ENCODE measurements at regions not wholly inside any gene's neighbourhood (a gene's known extent, or its start where the extent isn't known, plus 50 kb on each side); places are given as distances from the start of the nearest gene placed in this dataset.

- TF ChIP-seq BHLHE40 (IDR thresholded peaks at IDR 0.05; ENCODE audit: borderline replicate concordance) (no peak), SP1 (IDR thresholded peaks at IDR 0.05) (no peak), SUZ12 (IDR thresholded peaks at IDR 0.05) (no peak), FOXM1 (IDR thresholded peaks at IDR 0.05; ENCODE audit: borderline replicate concordance) (no peak), CTBP1 (IDR thresholded peaks at IDR 0.05; ENCODE audit: borderline replicate concordance) (no peak), ELF4 (IDR thresholded peaks at IDR 0.05) (no peak), FOXA1 (IDR thresholded peaks at IDR 0.05) (no peak), LEF1 (IDR thresholded peaks at IDR 0.05; ENCODE audit: borderline replicate concordance) (no peak), ARNT (IDR thresholded peaks at IDR 0.05) (no peak), HDGF (IDR thresholded peaks at IDR 0.05; ENCODE audit: borderline replicate concordance) (no peak), ZNF384 (IDR thresholded peaks at IDR 0.05) (no peak), NFRKB (IDR thresholded peaks at IDR 0.05) (no peak), TARDBP (IDR thresholded peaks at IDR 0.05) (no peak)
- TF ChIP-seq, protein P1, sequence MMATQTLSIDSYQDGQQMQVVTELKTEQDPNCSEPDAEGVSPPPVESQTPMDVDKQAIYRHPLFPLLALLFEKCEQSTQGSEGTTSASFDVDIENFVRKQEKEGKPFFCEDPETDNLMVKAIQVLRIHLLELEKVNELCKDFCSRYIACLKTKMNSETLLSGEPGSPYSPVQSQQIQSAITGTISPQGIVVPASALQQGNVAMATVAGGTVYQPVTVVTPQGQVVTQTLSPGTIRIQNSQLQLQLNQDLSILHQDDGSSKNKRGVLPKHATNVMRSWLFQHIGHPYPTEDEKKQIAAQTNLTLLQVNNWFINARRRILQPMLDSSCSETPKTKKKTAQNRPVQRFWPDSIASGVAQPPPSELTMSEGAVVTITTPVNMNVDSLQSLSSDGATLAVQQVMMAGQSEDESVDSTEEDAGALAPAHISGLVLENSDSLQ (IDR thresholded peaks at IDR 0.05): no peak
These were observed 361.8 kb downstream of the C12orf50 start for GRCh38 chr12:87667378-87667777.

All from HEK293T (cell line).